ENCODE measurements at regions not wholly inside any gene's neighbourhood (a gene's known extent, or its start where the extent isn't known, plus 50 kb on each side); places are given as distances from the start of the nearest gene placed in this dataset.

- Histone ChIP-seq H4K20me1 (ENCODE audit: insufficient read depth, low read length) (no peaks in the 10 kb centered on the region), H2AFZ (ENCODE audit: insufficient read depth, low read depth, low read length, poor library complexity, severe bottlenecking) (no peak overlapping the region), H3K4me1 (ENCODE audit: control insufficient read depth in 1 of 2, insufficient read depth in 2 of 2, low read length in 2 of 2) (no peaks in the 10 kb centered on the region), H3K36me3 (replicated peaks in 1 of 2; ENCODE audit: control insufficient read depth in 1 of 2, insufficient read depth in 2 of 2, low read length in 2 of 2) (no peaks in the 10 kb centered on the region), H3K9ac (ENCODE audit: insufficient read depth, low read length, poor library complexity, severe bottlenecking) (no peak overlapping the region), H3K4me3 (replicated peaks in 1 of 3; ENCODE audit: low read depth in 2 of 3, low read length in 3 of 3) (no peak overlapping the region), H3K9me3 (replicated peaks in 1 of 2; ENCODE audit: control insufficient read depth in 1 of 2, insufficient read depth in 1 of 2, low read length in 2 of 2) (no peaks in the 10 kb centered on the region), H3K27me3 (ENCODE audit: control insufficient read depth in 2 of 2, insufficient read depth in 2 of 2, low read length in 2 of 2) (no peaks in the 10 kb centered on the region), H3K4me2 (replicated peaks; ENCODE audit: extremely low read depth, low read length, poor library complexity, severe bottlenecking) (no peak overlapping the region), H3K79me2 (ENCODE audit: insufficient read depth, low read length) (no peaks in the 10 kb centered on the region), H3K27ac (ENCODE audit: low read depth in 1 of 2, low read length in 2 of 2) (no peak overlapping the region)
- WGBS (ENCODE audit: insufficient coverage): 100% methylated on average over 1 of the region's 3 CpGs
- H3K27me3 Mint-ChIP-seq (ENCODE audit: low read depth in 3 of 3): no peaks in the 10 kb centered on the region
- DNase-seq: no peak
- H3K36me3 Mint-ChIP-seq: no peaks in the 10 kb centered on the region
- no peak for TF ChIP-seq CTCF (IDR thresholded peaks at IDR 0.05)
- intact Hi-C loops (cut with micrococcal nuclease): no loop called here
- no peak overlapping the region for H3K27ac Mint-ChIP-seq
- H3K4me3 Mint-ChIP-seq: no peak overlapping the region
- no peaks in the 10 kb centered on the region for H3K4me1 Mint-ChIP-seq
- peaks cover 0 to 8% (median 4%) of the 10 kb centered on the region in 7 donors for H3K9me3 Mint-ChIP-seq
Observed at GRCh38 chr1:218715961-218716669, 371.0 kb downstream of the TGFB2 start.

DNA sequence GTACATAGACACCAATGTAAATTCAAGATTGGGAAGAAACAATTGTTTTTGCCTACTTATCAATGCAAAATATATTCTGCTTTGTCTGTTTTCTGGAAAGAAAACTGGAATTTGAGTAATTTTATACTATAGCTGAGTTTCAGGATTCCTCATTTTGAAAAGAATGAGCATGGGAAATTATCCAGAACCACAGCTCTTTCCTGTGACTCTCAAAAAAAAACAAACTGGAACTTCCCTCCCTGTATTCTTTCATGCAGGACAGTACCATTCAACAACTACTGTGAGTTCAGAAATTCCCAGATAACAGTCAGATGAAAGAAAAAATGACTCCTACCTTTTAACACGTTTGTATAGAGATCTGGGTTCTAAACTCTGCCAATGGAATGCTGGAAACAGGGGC, 372.4 kb downstream of the TGFB2 start:
- no peak overlapping the region for H3K4me3 Mint-ChIP-seq
- Histone ChIP-seq H3K9me3 (replicated peaks in 1 of 2; ENCODE audit: control insufficient read depth in 1 of 2, insufficient read depth in 1 of 2, low read length in 2 of 2) (no peaks in the 10 kb centered on the region), H3K4me3 (replicated peaks in 1 of 3; ENCODE audit: low read depth in 2 of 3, low read length in 3 of 3) (no peak overlapping the region), H3K4me2 (replicated peaks; ENCODE audit: extremely low read depth, low read length, poor library complexity, severe bottlenecking) (no peak overlapping the region), H3K27ac (ENCODE audit: low read depth in 1 of 2, low read length in 2 of 2) (no peak overlapping the region), H4K20me1 (ENCODE audit: insufficient read depth, low read length) (no peaks in the 10 kb centered on the region), H3K36me3 (replicated peaks in 1 of 2; ENCODE audit: control insufficient read depth in 1 of 2, insufficient read depth in 2 of 2, low read length in 2 of 2) (no peaks in the 10 kb centered on the region), H2AFZ (ENCODE audit: insufficient read depth, low read depth, low read length, poor library complexity, severe bottlenecking) (no peak overlapping the region), H3K4me1 (ENCODE audit: control insufficient read depth in 1 of 2, insufficient read depth in 2 of 2, low read length in 2 of 2) (no peaks in the 10 kb centered on the region), H3K79me2 (ENCODE audit: insufficient read depth, low read length) (no peaks in the 10 kb centered on the region), H3K9ac (ENCODE audit: insufficient read depth, low read length, poor library complexity, severe bottlenecking) (no peak overlapping the region), H3K27me3 (ENCODE audit: control insufficient read depth in 2 of 2, insufficient read depth in 2 of 2, low read length in 2 of 2) (no peaks in the 10 kb centered on the region)
- H3K4me1 Mint-ChIP-seq: no peaks in the 10 kb centered on the region
- TF ChIP-seq CTCF (IDR thresholded peaks at IDR 0.05): no peak
- no peak overlapping the region for H3K27ac Mint-ChIP-seq
- H3K36me3 Mint-ChIP-seq: no peaks in the 10 kb centered on the region
- DNase-seq: no peak
- intact Hi-C loops (cut with micrococcal nuclease): no loop called here
- WGBS (ENCODE audit: insufficient coverage): no CpG with 5 or more reads among the region's 1 CpG
- no peaks in the 10 kb centered on the region for H3K27me3 Mint-ChIP-seq (ENCODE audit: low read depth in 3 of 3)
- H3K9me3 Mint-ChIP-seq: peaks cover 0 to 7% (median 5%) of the 10 kb centered on the region in 7 donors
